ENCODE measurements at regions not wholly inside any gene's neighbourhood (a gene's known extent, or its start where the extent isn't known, plus 50 kb on each side); places are given as distances from the start of the nearest gene placed in this dataset.
"Not testable (repeated sequence)": the region's sequence is repeated elsewhere in the genome, so short reads cannot be mapped to it uniquely, and the experiment has no call there.

GRCh38 chr3:71925511-71926261, 140.7 kb upstream of the PROK2 start:
- not testable (repeated sequence) for DNase-seq (ENCODE audit: low spot score)

- no peak for DNase-seq (ENCODE audit: low spot score)
Observed at GRCh38 chr3:71924721-71925120, 139.8 kb upstream of the PROK2 start.

DNA sequence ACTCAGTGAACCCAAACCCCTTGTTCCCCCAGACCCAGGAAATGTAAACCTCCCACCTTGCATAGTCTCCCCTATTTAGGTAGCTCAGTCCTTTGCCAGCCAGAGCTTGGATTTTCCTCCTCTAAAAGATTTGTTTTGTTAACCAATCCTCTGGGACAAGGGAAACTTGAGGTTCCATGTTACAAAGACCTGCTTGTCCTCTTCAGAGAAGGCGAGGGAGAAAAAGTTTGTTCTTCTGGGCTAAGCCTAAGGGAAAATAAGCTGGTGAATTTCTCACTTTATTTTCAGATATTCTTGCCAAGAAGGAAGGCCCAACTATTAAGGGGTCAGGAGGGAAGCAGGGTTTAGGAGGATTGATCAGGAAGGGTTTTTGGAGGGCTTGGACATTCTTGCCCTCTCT, 136.1 kb upstream of the PROK2 start:
- DNase-seq (ENCODE audit: low spot score) = no peak

GRCh38 chr3:71919572-71919971, 134.6 kb upstream of the PROK2 start:
- DNase-seq (ENCODE audit: low spot score) = no peak

- no peak for DNase-seq (ENCODE audit: low spot score)
Observed at GRCh38 chr3:71917545-71917944, 132.6 kb upstream of the PROK2 start.

GRCh38 chr3:71916747-71917369, 131.9 kb upstream of the PROK2 start:
- no peak for DNase-seq (ENCODE audit: low spot score)

DNA sequence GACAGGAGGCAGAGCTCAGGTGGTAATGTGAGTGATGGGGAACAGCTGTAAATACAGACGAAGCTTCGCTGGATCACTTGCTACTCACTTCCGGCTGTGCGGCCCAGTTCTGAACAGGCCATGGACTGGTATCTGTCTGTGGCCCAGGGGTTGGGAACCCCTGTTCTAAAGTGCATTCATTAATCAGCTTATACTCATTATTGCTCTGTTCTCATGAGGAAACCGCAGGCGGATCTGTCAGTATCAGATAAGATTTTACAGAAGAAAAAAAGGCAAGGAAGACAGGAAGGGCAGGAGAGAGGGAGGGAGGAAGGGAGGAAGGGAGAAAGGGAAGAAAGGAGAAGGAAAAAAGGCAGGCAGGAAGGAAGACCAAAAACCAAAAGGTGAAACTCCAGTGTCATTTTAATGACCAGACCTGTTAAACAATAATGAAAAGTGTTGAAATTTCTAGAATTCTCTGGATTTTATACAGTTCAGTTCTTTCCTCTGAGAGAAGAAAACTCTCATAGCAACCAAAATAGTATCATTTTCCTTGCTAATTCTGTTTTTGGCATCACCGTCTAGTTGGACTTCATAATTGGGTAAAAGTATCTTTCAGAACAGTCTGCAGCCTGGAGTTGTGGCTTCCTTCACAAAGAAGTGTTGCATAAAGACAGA, 128.0 kb upstream of the PROK2 start:
- no peak for DNase-seq (ENCODE audit: low spot score)

DNA sequence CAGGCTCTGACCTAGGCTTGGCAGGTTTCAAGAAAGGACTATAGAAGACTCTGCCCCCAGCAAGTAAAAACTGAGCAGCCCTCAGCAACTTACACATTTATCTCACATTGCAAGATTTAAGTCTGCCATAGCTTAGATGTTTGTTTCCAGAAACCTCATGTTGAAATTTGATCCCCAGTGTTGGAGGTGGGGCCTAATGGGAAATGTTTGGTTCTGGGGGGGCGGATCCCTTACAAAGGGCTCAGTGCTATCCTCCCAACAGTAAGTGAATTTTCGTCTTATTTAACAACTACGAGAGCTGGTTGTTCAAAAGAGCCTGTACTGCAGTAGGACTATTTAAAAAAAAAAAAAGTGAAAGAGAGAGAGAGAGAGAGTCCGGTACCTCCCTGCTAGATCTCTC, 125.2 kb upstream of the PROK2 start:
- DNase-seq (ENCODE audit: low spot score) = no peak

- DNase-seq (ENCODE audit: low spot score) = no peak
Observed at GRCh38 chr3:71907996-71908395, 123.0 kb upstream of the PROK2 start.

DNA sequence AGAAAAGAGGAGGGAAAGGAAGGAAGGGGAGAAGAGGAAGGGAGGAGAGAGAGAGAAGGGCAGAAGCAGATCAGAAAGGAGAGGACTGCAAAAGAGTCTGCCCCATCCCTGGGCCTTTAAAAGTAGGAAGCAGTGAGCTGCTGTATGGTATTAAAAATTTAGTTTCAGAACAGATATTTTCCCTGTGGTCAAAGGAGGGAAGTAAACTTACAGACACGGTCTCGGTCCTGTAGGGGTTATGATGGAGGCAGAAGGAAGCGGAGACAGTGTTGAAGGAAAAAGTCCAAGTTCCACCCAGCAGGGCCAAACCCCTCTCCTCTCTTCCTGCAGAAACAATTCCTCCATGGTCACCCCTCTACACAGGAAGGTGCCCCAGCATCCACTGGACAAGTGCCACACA, 122.0 kb upstream of the PROK2 start:
- DNase-seq (ENCODE audit: low spot score) = no peak

- no peak for DNase-seq (ENCODE audit: low spot score)
Observed at GRCh38 chr3:71905426-71905825, 120.5 kb upstream of the PROK2 start.

DNA sequence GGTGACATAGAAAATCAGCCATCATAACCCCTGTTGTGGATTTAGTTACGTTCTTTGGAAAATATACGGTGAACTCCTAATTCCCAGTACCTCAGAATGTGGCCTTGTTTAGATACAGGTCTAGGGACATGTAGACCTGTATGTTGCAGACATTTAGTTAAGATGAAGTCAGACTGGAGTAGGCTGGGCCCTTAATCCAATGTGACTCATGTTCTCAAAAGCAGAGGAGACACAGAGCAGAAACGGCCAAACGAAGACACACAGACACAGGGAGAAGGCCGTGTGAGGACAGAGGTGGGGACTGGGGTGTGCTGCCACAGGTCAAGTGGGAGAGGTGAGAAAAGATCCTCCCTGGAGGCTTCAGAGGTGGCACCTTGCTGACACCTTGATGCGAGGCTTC, 119.0 kb upstream of the PROK2 start:
- DNase-seq (ENCODE audit: low spot score) = no peak

DNA sequence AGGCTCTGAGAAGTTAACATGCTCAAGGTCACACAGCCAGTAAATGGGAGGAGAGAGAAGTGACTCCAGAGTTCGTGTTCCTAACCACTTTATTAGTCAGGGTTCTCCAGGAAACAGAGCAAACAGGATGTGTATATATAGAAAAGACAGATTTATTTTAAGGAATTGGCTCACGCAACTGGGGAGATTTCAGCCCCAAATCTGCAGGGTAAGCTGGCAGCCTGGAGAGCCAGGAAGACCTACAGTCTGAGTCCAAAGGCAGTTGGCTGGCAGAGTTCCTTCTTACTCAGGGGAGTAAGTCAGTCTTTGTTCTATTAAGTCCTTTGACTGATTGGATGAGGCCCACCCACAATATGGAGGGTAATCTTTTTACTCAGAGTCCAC, 118.2 kb upstream of the PROK2 start:
- DNase-seq (ENCODE audit: low spot score) = no peak

- no peak for DNase-seq (ENCODE audit: low spot score)
Observed at GRCh38 chr3:71902258-71903111, 117.5 kb upstream of the PROK2 start.

DNA sequence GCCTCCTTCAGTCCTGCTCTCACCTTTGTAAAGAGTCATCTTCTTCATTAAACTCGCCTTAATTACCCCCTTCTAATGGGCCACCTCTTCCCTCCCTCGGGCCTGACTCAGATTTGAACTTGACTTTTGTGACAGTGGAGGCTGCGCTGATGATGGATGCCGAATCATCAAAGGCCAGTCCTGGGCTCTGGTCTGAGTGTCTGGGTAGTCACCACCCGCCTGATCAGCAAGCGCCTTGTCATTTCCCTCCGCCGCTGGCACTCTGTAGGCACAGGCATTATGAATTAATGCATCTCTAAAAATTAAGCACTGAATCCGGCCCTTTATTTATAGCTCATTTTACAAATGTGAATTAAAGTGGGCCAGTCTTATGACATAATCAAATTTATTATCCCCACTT, 116.7 kb upstream of the PROK2 start:
- no peak for DNase-seq (ENCODE audit: low spot score)

GRCh38 chr3:71900057-71900456, 115.1 kb upstream of the PROK2 start:
- DNase-seq (ENCODE audit: low spot score) = no peak

DNA sequence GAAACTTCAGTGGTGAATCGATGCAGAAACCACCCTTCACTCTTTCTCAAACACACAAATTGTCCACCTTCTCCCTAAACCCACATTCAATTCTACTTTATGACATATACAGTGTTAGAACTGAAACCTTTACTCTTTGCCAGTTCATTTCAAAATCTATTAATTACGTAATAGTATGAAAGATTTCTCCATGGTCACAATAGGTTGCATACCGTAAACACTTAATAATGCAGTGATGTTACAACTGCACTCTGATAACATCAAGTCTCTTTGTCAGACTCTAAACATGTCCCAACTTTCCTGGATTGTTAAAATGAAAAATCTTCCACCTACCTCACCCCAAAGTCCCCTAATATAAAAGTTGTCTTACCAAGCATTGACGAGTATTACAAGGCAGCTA, 111.8 kb upstream of the PROK2 start:
- DNase-seq (ENCODE audit: low spot score) = no peak

DNA sequence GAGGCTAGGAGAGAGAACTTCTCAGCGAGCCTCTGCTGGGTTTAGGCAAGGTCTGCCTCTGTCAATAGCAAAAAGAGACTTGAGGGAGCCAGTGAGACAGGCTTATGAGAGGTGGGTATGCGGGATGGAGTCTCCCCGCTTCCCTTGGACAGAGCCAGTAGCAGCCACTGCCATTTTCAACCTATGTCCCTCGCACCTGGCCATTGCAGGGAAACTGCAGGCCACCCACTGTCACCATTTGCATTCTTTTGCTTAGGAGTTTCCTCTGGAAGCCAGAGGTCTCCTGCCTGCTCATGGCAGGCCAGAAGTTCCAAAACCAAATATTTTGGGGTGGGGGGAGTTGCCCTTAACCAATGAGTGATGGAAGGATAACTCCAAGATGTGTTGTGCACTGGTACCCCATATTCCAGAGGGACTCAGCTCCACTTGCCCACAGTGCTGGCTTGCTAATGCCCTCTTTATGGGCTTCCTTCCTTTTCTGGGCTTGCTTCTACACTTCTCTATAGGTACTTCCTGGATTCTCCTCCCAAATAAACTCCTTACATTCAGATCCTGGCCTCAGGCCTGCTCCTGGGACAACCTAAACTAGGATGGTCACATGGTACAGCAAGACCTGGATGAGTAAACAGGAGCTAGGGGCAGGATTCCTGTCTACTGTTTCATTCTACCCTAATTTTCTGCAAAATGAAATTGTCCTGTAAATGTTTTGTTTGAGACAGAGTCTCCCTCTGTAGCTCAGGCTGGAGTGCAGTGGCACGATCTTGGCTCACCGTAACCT, 108.9 kb upstream of the PROK2 start:
- DNase-seq (ENCODE audit: low spot score) = no peak

- DNase-seq (ENCODE audit: low spot score) = peak; percentile 48
Observed at GRCh38 chr3:71893122-71893521, 108.2 kb upstream of the PROK2 start.

GRCh38 chr3:71891483-71891882, 106.5 kb upstream of the PROK2 start:
- no peak for DNase-seq (ENCODE audit: low spot score)

DNA sequence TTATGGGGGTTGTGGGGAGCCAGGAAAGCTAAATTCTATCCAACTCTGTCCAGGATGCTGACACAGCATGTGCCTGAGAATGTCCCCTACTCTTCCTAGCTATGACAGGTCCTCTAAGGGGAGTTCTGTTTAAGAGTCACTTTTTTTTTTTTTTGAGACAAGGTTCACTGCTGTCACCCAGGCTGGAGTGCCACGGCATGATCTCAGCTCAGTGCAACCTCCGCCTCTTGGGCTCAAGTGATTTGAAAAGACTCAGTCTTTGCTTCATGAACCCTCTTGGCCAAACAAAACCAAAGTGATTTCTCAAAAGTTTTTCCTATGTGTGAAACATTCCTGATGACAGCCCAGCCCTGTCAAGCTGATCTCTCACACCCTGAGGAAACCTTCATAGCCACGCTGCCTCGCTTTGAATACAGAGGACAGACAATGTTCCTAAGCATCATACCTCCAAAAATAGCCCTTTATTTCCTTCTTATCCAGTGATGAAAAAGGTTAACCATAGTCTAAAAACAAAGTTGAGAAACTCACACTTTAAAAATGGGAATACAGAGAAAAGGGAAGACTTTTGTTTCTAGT, 105.5 kb upstream of the PROK2 start:
- no peak for DNase-seq (ENCODE audit: low spot score)

Data from putamen (tissue), 1 donor.